HCT116 (cell line): ENCODE measurements at regions not wholly inside any gene's neighbourhood (a gene's known extent, or its start where the extent isn't known, plus 50 kb on each side); places are given as distances from the start of the nearest gene placed in this dataset.

Source experiments
- CTCF ChIP-seq, 3 experiments: fragments of 200-600 bp in 1 of 3; sonication (generic) in 1 of 3; IDR thresholded peaks in 2 of 3; conservative IDR thresholded peaks in 1 of 3; 2 replicates each; pipeline ENCODE4 v1.5.1; 2012 to 2017; ENCODE audit warnings: low read depth in 2 of 3, low read length in 2 of 3, antibody characterized with exemption in 1 of 3, borderline replicate concordance in 1 of 3, control low read depth in 1 of 3, mild to moderate bottlenecking in 1 of 3, mixed read lengths in 1 of 3, mixed run types in 1 of 3, moderate library complexity in 1 of 3; ENCODE audit not compliant: insufficient read depth in 1 of 3
- EZH2 ChIP-seq: fragments of 200-600 bp; sonication (generic); IDR thresholded peaks from 2 replicates; pipeline ENCODE4 v1.6.1; 2017; ENCODE audit warnings: antibody characterized with exemption, mixed run types
- RAD21 ChIP-seq: IDR thresholded peaks from 2 replicates; pipeline ENCODE4 v1.6.1; 2012; ENCODE audit warnings: low read depth, mild to moderate bottlenecking
- ZBTB33 ChIP-seq: IDR thresholded peaks from 2 replicates; pipeline ENCODE4 v1.6.1; 2011; ENCODE audit warnings: mild to moderate bottlenecking, low read length, moderate library complexity; ENCODE audit not compliant: insufficient replicate concordance; ENCODE audit errors: extremely low read depth

GRCh38 chr6:66533921-66534404 is 826.9 kb upstream of the EYS start:
- no peak for TF ChIP-seq EZH2
- no peak for TF ChIP-seq CTCF (IDR thresholded peaks at IDR 0.05 in 2 of 3, conservative IDR thresholded peaks at IDR 0.05 in 1 of 3; ENCODE audit: borderline replicate concordance in 1 of 3, insufficient read depth in 1 of 3, low read depth in 2 of 3, low read length in 2 of 3)
- no peak for TF ChIP-seq ZBTB33
- no peak for TF ChIP-seq RAD21
